GM18502 (cell line): ENCODE measurements at regions not wholly inside any gene's neighbourhood (a gene's known extent, or its start where the extent isn't known, plus 50 kb on each side); places are given as distances from the start of the nearest gene placed in this dataset.
A peak's percentile ranks its signal among the peaks of the same experiment; 100 is the strongest.

Source experiments
- ATAC-seq: cut with Tn5 transposase; IDR thresholded peaks from one replicate; pipeline ENCODE4 v1.9.1; 2021; ENCODE audit warnings: mild to moderate bottlenecking; ENCODE audit not compliant: unreplicated experiment, poor library complexity

GRCh38 chr5:8445139-8445538 lies 576.2 kb downstream of the MTRR start:
- ATAC-seq, result no peak

- peak; percentile 80 for ATAC-seq
Measured at GRCh38 chr5:8446179-8446578, 577.2 kb downstream of the MTRR start.

GRCh38 chr5:8456846-8457186 lies 587.9 kb downstream of the MTRR start:
- ATAC-seq, result no peak

- ATAC-seq, result peak; percentile 94
Measured at GRCh38 chr5:8457187-8458037, 588.5 kb downstream of the MTRR start.

- peak; percentile 32 for ATAC-seq
Measured at GRCh38 chr5:8458038-8458383, 589.1 kb downstream of the MTRR start.

- ATAC-seq, result no peak
Measured at GRCh38 chr5:8461543-8461942, 592.6 kb downstream of the MTRR start.

GRCh38 chr5:8462565-8462964 lies 593.6 kb downstream of the MTRR start:
- no peak for ATAC-seq

- ATAC-seq, result no peak
Measured at GRCh38 chr5:8470489-8470888, 601.5 kb downstream of the MTRR start.

GRCh38 chr5:8471581-8471980 lies 602.6 kb downstream of the MTRR start:
- no peak for ATAC-seq

GRCh38 chr5:8473016-8473415 lies 604.1 kb downstream of the MTRR start:
- ATAC-seq, result no peak

- ATAC-seq, result no peak
Measured at GRCh38 chr5:8473827-8474568, 605.0 kb downstream of the MTRR start.

- no peak for ATAC-seq
Measured at GRCh38 chr5:8474569-8474930, 605.6 kb downstream of the MTRR start.

- no peak for ATAC-seq
Measured at GRCh38 chr5:8478326-8478725, 609.4 kb downstream of the MTRR start.

GRCh38 chr5:8481007-8481406 lies 612.1 kb downstream of the MTRR start:
- ATAC-seq, result no peak

GRCh38 chr5:8491254-8491653 lies 622.3 kb downstream of the MTRR start:
- ATAC-seq, result no peak

- no peak for ATAC-seq
Measured at GRCh38 chr5:8493176-8493575, 624.2 kb downstream of the MTRR start.

GRCh38 chr5:8500426-8500825 lies 631.5 kb downstream of the MTRR start:
- ATAC-seq, result no peak

GRCh38 chr5:8505196-8505595 lies 636.2 kb downstream of the MTRR start:
- ATAC-seq, result no peak

GRCh38 chr5:8508231-8508630 lies 639.3 kb downstream of the MTRR start:
- ATAC-seq, result no peak

GRCh38 chr5:8516356-8516755 lies 647.4 kb downstream of the MTRR start:
- no peak for ATAC-seq

GRCh38 chr5:8517456-8517855 lies 648.5 kb downstream of the MTRR start:
- no peak for ATAC-seq

- no peak for ATAC-seq
Measured at GRCh38 chr5:8520917-8521316, 652.0 kb downstream of the MTRR start.
